GM23338 (cell line): ENCODE measurements at regions not wholly inside any gene's neighbourhood (a gene's known extent, or its start where the extent isn't known, plus 50 kb on each side); places are given as distances from the start of the nearest gene placed in this dataset.

Experiments
- CREB1 ChIP-seq: fragments of 250-450 bp; sonication (Bioruptor Pico); IDR thresholded peaks from 2 replicates; pipeline ENCODE4 v1.5.0; 2020; ENCODE audit warnings: low read depth, mild to moderate bottlenecking, moderate library complexity
- CTCF ChIP-seq, 2 experiments: fragments of 200-600 bp in 1 of 2; sonication (generic) in 1 of 2; conservative IDR thresholded peaks; 2 replicates each; pipeline versions ENCODE4 v1.5.1 to v1.6.1; 2016 to 2017; ENCODE audit warnings: antibody characterized with exemption in 2 of 2, low read depth in 2 of 2, mild to moderate bottlenecking in 2 of 2, moderate library complexity in 1 of 2

GRCh38 chr1:102655034-102655433, 453.3 kb downstream of the COL11A1 start:
- TF ChIP-seq CTCF (conservative IDR thresholded peaks at IDR 0.05; ENCODE audit: low read depth in 2 of 2) (no peak), CREB1 (no peak)
